Natural killer cell (primary cell): ENCODE measurements at regions not wholly inside any gene's neighbourhood (a gene's known extent, or its start where the extent isn't known, plus 50 kb on each side); places are given as distances from the start of the nearest gene placed in this dataset.

Experiments
- ATAC-seq, 3 donors: fragments of 150-1000 bp in 2 of 3; fragments of 200-7000 bp in 1 of 3; cut with Tn5 transposase; 1 replicate in 1 of 3; 2 replicates in 2 of 3; pipeline ENCODE4 v1.10.0; 2021; ENCODE audit warnings: mild to moderate bottlenecking in 2 of 3, moderate library complexity in 2 of 3
- DNase-seq, 2 donors: peaks; one replicate each; pipeline versions ENCODE4 v3.0.0 to v3.0.0-alpha.2; 2013 to 2021; ENCODE audit warnings: mixed read lengths in 1 of 2
- H3K27ac ChIP-seq: one replicate; pipeline ENCODE4 v1.5.1; 2013; ENCODE audit warnings: mild to moderate bottlenecking, low read length
- H3K27me3 ChIP-seq: one replicate; pipeline ENCODE4 v1.6.1; 2013; ENCODE audit warnings: low read length; ENCODE audit not compliant: control insufficient read depth, insufficient read depth
- H3K36me3 ChIP-seq: one replicate; pipeline ENCODE4 v1.6.1; 2013; ENCODE audit warnings: low read length; ENCODE audit not compliant: control insufficient read depth, insufficient read depth
- H3K4me1 ChIP-seq: one replicate; pipeline ENCODE4 v1.6.1; 2013; ENCODE audit warnings: low read length; ENCODE audit not compliant: control insufficient read depth, insufficient read depth
- H3K4me3 ChIP-seq: one replicate; pipeline ENCODE4 v1.5.1; 2013; ENCODE audit warnings: low read length
- H3K9me3 ChIP-seq: one replicate; pipeline ENCODE4 v1.6.1; 2013; ENCODE audit warnings: low read length; ENCODE audit not compliant: control insufficient read depth, insufficient read depth
- H3K27ac Mint-ChIP-seq, 2 donors: one replicate each; pipeline ENCODE4 v1.8.0; 2022; ENCODE audit warnings: mild to moderate bottlenecking in 2 of 2, mixed read lengths in 2 of 2, moderate library complexity in 1 of 2
- H3K27me3 Mint-ChIP-seq, 2 donors: one replicate each; pipeline ENCODE4 v1.8.0; 2022; ENCODE audit warnings: low read depth in 2 of 2, mixed read lengths in 2 of 2
- H3K36me3 Mint-ChIP-seq: one replicate; pipeline ENCODE4 v1.8.0; 2022; ENCODE audit warnings: mixed read lengths
- H3K4me1 Mint-ChIP-seq, 2 donors: one replicate each; pipeline ENCODE4 v1.8.0; 2022; ENCODE audit warnings: mixed read lengths in 2 of 2
- H3K4me3 Mint-ChIP-seq: one replicate; pipeline ENCODE4 v1.8.0; 2022; ENCODE audit warnings: mild to moderate bottlenecking, moderate library complexity, mixed read lengths
- H3K9me3 Mint-ChIP-seq, 2 donors: one replicate each; pipeline ENCODE4 v1.8.0; 2022; ENCODE audit warnings: mixed read lengths in 2 of 2
- CTCF ChIP-seq: fragments of 200-600 bp; IDR thresholded peaks from one replicate; pipeline ENCODE4 v1.8.0; 2022; ENCODE audit warnings: antibody characterized with exemption
- WGBS: methylation state at CpG from one replicate; pipeline ENCODE4 v1.1.7; 2013; ENCODE audit warnings: missing lambda C conversion rate; ENCODE audit not compliant: insufficient coverage; 5-methylcytosine and 5-hydroxymethylcytosine counted together
- intact Hi-C: fragments of 100-400 bp; cut with micrococcal nuclease; formaldehyde crosslinking; loops from one replicate; pipeline ENCODE4 v1.14.2; 2022

DNA sequence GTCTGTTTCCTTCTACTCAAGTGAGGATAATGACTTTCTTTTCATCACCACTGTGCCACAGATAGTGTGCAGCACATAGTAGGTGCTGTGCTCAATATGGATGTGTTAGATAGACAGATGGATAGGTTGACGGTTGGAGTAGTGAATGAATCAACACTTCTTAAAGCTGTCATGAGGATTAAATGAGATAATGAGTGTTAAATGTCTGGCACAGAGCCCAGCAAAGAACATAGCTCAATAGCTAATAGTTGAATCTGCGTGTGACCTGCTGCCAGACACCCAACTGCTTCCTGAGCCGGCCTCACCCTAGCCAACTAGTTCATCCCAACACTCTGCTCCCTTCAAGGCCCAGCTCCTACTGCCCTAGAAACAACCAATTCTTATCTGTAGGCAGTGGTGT is 67.7 kb upstream of the PJA1 start:
- Histone ChIP-seq H3K4me1 (no peaks in the 10 kb centered on the region), H3K4me3 (no peak overlapping the region), H3K9me3 (no peaks in the 10 kb centered on the region), H3K36me3 (no peaks in the 10 kb centered on the region), H3K27ac (no peak overlapping the region), H3K27me3 (no peaks in the 10 kb centered on the region)
- Mint-ChIP-seq H3K4me3 (no peak overlapping the region), H3K4me1 (no peaks in the 10 kb centered on the region), H3K36me3 (no peaks in the 10 kb centered on the region), H3K27ac (no peak overlapping the region), H3K9me3 (no peaks in the 10 kb centered on the region), H3K27me3 (peaks cover 10 to 11% of the 10 kb centered on the region in 2 donors)
- no peak for TF ChIP-seq CTCF
- intact Hi-C loops = no loop called here
- ATAC-seq (no peak), DNase-seq (no peak)
- 89% methylated on average over 2 of the region's 3 CpGs for WGBS

DNA sequence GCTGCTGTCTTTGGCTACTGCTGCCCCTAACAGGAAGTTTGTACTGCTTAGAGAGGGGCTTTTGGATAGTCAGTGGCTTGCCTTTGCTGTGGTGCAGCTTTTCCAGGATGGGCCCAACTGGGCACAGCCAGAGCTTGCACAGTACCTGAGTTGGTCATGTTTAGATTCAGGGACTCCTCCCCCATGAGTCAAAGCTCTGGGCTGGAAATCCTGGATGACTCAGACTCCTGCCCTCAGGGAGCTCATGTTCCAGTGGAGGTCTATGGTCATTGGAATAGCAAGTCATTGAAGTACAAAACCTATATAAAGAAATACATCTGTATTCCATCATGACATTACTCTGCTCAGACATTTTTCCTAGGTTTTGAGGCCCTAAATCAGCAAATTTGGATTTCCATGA is 66.7 kb upstream of the PJA1 start:
- no peak for DNase-seq
- H3K4me3 Mint-ChIP-seq = no peak overlapping the region
- no peak overlapping the region for H3K27ac Mint-ChIP-seq

DNA sequence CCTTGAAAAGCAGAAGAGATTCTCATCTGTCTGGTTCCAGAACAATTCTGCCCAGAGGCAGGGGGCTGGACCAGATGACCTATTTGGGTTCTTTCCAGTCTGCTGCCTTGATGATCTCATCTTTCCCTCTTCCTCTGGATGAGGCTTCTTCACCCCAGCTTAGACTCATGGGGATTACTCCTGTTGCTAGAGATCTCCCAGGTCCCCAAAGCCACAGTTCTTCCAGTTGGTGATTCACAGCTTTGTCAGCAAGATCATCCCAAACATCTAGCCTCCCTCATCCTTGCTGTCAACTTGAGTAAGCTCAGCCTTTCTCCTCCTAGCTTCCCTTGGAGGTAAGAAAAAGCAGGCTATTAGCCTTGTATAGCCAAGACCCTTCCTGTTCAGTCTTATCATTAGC is 64.2 kb upstream of the PJA1 start:
- no peak for DNase-seq
- no peaks in the 10 kb centered on the region for H3K36me3 ChIP-seq
- ATAC-seq = no peak
- H3K27me3 ChIP-seq = no peaks in the 10 kb centered on the region
- no peaks in the 10 kb centered on the region for H3K9me3 ChIP-seq
- Mint-ChIP-seq H3K9me3 (no peaks in the 10 kb centered on the region), H3K4me1 (no peaks in the 10 kb centered on the region), H3K36me3 (no peaks in the 10 kb centered on the region), H3K27ac (no peak overlapping the region), H3K27me3 (peaks cover 10 to 11% of the 10 kb centered on the region in 2 donors), H3K4me3 (no peak overlapping the region)
- no peak for TF ChIP-seq CTCF
- intact Hi-C loops = no loop called here
- H3K4me1 ChIP-seq = no peaks in the 10 kb centered on the region
- no peak overlapping the region for H3K27ac ChIP-seq
- no peak overlapping the region for H3K4me3 ChIP-seq

More for the DNA sequence above, 66.7 kb upstream of the PJA1 start:
- H3K4me3 ChIP-seq = no peak overlapping the region
- no peaks in the 10 kb centered on the region for H3K9me3 Mint-ChIP-seq
- no peaks in the 10 kb centered on the region for H3K36me3 Mint-ChIP-seq
- ATAC-seq = no peak
- no peaks in the 10 kb centered on the region for H3K9me3 ChIP-seq
- intact Hi-C loops = no loop called here
- no peaks in the 10 kb centered on the region for H3K4me1 Mint-ChIP-seq
- no peak overlapping the region for H3K27ac ChIP-seq
- H3K27me3 Mint-ChIP-seq = peaks cover 10 to 11% of the 10 kb centered on the region in 2 donors
- TF ChIP-seq CTCF = no peak
- H3K4me1 ChIP-seq = no peaks in the 10 kb centered on the region
- H3K27me3 ChIP-seq = no peaks in the 10 kb centered on the region
- H3K36me3 ChIP-seq = no peaks in the 10 kb centered on the region

DNA sequence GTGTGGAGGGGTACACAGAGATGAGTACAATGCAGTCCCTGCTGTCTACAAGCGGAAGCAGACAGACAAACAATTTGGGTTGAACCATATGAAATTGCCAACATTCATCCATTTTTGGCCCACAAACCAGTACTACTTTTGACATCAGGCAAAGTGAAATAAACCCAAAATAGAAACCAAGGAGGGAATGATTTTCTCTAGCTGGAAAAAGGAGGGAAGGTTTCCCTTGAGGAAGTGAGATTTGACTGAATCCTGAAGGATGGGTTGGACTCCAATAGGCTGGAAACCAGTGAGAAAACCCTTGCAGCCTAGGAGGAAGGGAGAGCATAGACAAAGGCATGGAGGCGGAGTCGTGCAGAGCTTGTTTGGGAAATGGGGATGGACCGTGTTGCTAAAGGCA is 63.5 kb upstream of the PJA1 start:
- ATAC-seq = no peak
- WGBS = 86% methylated on average over 3 of the region's 4 CpGs

More for the DNA sequence above, 63.5 kb upstream of the PJA1 start:
- H3K4me1 Mint-ChIP-seq = no peaks in the 10 kb centered on the region
- DNase-seq = no peak
- Histone ChIP-seq H3K4me1 (no peaks in the 10 kb centered on the region), H3K36me3 (no peaks in the 10 kb centered on the region), H3K27ac (no peak overlapping the region), H3K27me3 (no peaks in the 10 kb centered on the region), H3K4me3 (no peak overlapping the region), H3K9me3 (no peaks in the 10 kb centered on the region)
- intact Hi-C loops = no loop called here
- H3K27me3 Mint-ChIP-seq = peaks cover 10 to 11% of the 10 kb centered on the region in 2 donors
- H3K36me3 Mint-ChIP-seq = no peaks in the 10 kb centered on the region
- no peak for TF ChIP-seq CTCF
- no peak overlapping the region for H3K27ac Mint-ChIP-seq
- H3K9me3 Mint-ChIP-seq = no peaks in the 10 kb centered on the region
- H3K4me3 Mint-ChIP-seq = no peak overlapping the region
